Heart left ventricle (tissue), 16 donors: ENCODE measurements at regions not wholly inside any gene's neighbourhood (a gene's known extent, or its start where the extent isn't known, plus 50 kb on each side); places are given as distances from the start of the nearest gene placed in this dataset.
A peak's percentile ranks its signal among the peaks of the same experiment; 100 is the strongest.

ENCODE experiments used
- ATAC-seq, 4 donors: fragments of 200-7000 bp; cut with Tn5 transposase; one replicate each; pipeline ENCODE4 v1.9.1; 2020 to 2022; ENCODE audit warnings: moderate library complexity in 4 of 4, mild to moderate bottlenecking in 3 of 4, moderate number of reproducible peaks in 1 of 4
- DNase-seq, 5 donors: peaks; one replicate each; pipeline ENCODE4 v3.0.0-alpha.2; 2020
- H3K27ac ChIP-seq, 12 donors: fragments of 200-600 bp; sonication (generic) in 4 of 12; one replicate each; pipeline versions ENCODE4 v1.5.0 to v1.8.0; 2016 to 2022; ENCODE audit warnings: mild to moderate bottlenecking in 2 of 12
- H3K27me3 ChIP-seq, 9 donors: fragments of 200-600 bp; sonication (generic) in 2 of 9; one replicate each; pipeline versions ENCODE4 v1.5.1 to v1.8.0; 2016 to 2022; ENCODE audit warnings: mild to moderate bottlenecking in 3 of 9
- H3K36me3 ChIP-seq, 9 donors: fragments of 200-600 bp; sonication (generic) in 2 of 9; one replicate each; pipeline versions ENCODE4 v1.5.0 to v1.8.0; 2018 to 2022; ENCODE audit warnings: mild to moderate bottlenecking in 2 of 9
- H3K4me1 ChIP-seq, 12 donors: fragments of 200-600 bp; sonication (generic) in 4 of 12; one replicate each; pipeline versions ENCODE4 v1.5.0 to v1.8.0; 2016 to 2022; ENCODE audit warnings: mild to moderate bottlenecking in 3 of 12
- H3K4me3 ChIP-seq, 12 donors: fragments of 200-600 bp; sonication (generic) in 4 of 12; one replicate each; pipeline versions ENCODE4 v1.5.0 to v1.8.0; 2017 to 2022; ENCODE audit warnings: mild to moderate bottlenecking in 9 of 12, moderate library complexity in 4 of 12
- H3K9me3 ChIP-seq, 12 donors: fragments of 200-600 bp; sonication (generic) in 4 of 12; one replicate each; pipeline versions ENCODE4 v1.5.0 to v1.8.0; 2016 to 2022; ENCODE audit warnings: mild to moderate bottlenecking in 1 of 12
- CTCF ChIP-seq, 12 donors: fragments of 200-600 bp; sonication (generic) in 4 of 12; IDR thresholded peaks; one replicate each; pipeline versions ENCODE4 v1.5.0 to v1.8.0; 2018 to 2022; ENCODE audit warnings: antibody characterized with exemption in 12 of 12, mild to moderate bottlenecking in 5 of 12
- POLR2A ChIP-seq, 2 donors: fragments of 450-650 bp; IDR thresholded peaks; one replicate each; pipeline ENCODE4 v1.6.1; 2017; ENCODE audit warnings: antibody characterized with exemption in 2 of 2, mild to moderate bottlenecking in 2 of 2, moderate library complexity in 2 of 2
- WGBS, 4 donors: extraction: QIAGEN DNeasy Blood & Tissue Kit in 2 of 4; methylation state at CpG; one replicate each; pipeline versions ENCODE4 v1.1.5 to v1.1.7; 2013 to 2018; 5-methylcytosine and 5-hydroxymethylcytosine counted together
- intact Hi-C, 10 donors: fragments of 100-400 bp; cut with DNase I; formaldehyde crosslinking; loops; one replicate each; pipeline versions ENCODE4 v1.11.1 to v1.14.2; 2022
- donor health status: ischemic (EF 13 %, LVEDD 7.1; RV severe dilation, severe dysfunction).
- donor health status: healthy with polysubstance abuse.
- donor health status: DM: no; HTN: yes; CAD: no.
- donor health status: DM: no; HTN: no; CAD: no.
- donor health status: ischemic (EF 25% LVEDD 6.9; RV normal size, moderate dysfunction).
- donor health status: ischemic (EF 25% LVEDD 5.7; RV mildly dilated, moderate dysfunction).
- donor health status: healthy.
- donor health status: DM: yes; HTN: yes; CAD: no.
- donor health status: ischemic (EF 35%, LVEDD 5.7; RV mildly dilated, moderate dysfunction).
- donor health status: nonischemic (EF 11% LVEDD 7.7; RV severe dilation, severe dysfunction).
- donor health status: DM: yes; HTN: yes; CAD: no.
- donor health status: PGD.
- donor health status: ischemic (EF 29% LVEDD 5.4; RV normal size, mild dysfunction).
- donor health status: nonischemic (EF 23%, LVEDD 6.1; RV moderate dilation, normal function).

GRCh38 chrX:13427441-13428052 lies 107.7 kb upstream of the ATXN3L start:
- intact Hi-C loops, result no loop called here
- Histone ChIP-seq H3K27me3 (peaks cover 0 to 20% (median 0%) of the 10 kb centered on the region in 9 donors), H3K9me3 (peaks cover 0 to 8% (median 0%) of the 10 kb centered on the region in 12 donors), H3K27ac (no peak overlapping the region), H3K36me3 (no peaks in the 10 kb centered on the region), H3K4me3 (no peak overlapping the region), H3K4me1 (peaks cover 0 to 8% (median 4%) of the 10 kb centered on the region in 12 donors)
- 57 to 88% (median 76%) methylated on average over 5 of the region's 5 CpGs for WGBS, 4 donors
- DNase-seq (no peak), ATAC-seq (no peak)
- no peak for TF ChIP-seq CTCF (IDR thresholded peaks at IDR 0.05)
- TF ChIP-seq POLR2A (IDR thresholded peaks at IDR 0.05), result no peak

- peak in 1 of 4 donors; percentile 84 for ATAC-seq
- TF ChIP-seq CTCF (IDR thresholded peaks at IDR 0.05) (no peak), POLR2A (IDR thresholded peaks at IDR 0.05) (no peak)
- Histone ChIP-seq H3K27me3 (peaks cover 0 to 11% (median 0%) of the 10 kb centered on the region in 9 donors), H3K4me1 (no peaks in the 10 kb centered on the region), H3K9me3 (peaks cover 0 to 6% (median 0%) of the 10 kb centered on the region in 12 donors), H3K27ac (peak overlapping the region in 2 of 12 donors; percentile 29 to 61), H3K4me3 (no peak overlapping the region), H3K36me3 (no peaks in the 10 kb centered on the region)
- intact Hi-C loops, result no loop called here
- no peak for DNase-seq
- WGBS, 4 donors, result 81 to 93% (median 86%) methylated on average over 4 of the region's 4 CpGs
These were observed 100.8 kb upstream of the ATXN3L start for GRCh38 chrX:13420545-13421183.

- intact Hi-C loops, result no loop called here
- H3K4me1 ChIP-seq, result no peaks in the 10 kb centered on the region
- H3K27ac ChIP-seq, result peak overlapping the region in 1 of 12 donors; percentile 29
- DNase-seq (no peak), ATAC-seq (no peak)
- H3K4me3 ChIP-seq, result no peak overlapping the region
- 88 to 97% (median 93%) methylated on average over 9 of the region's 9 CpGs for WGBS, 4 donors
- no peaks in the 10 kb centered on the region for H3K9me3 ChIP-seq
- H3K36me3 ChIP-seq, result no peaks in the 10 kb centered on the region
- TF ChIP-seq CTCF (IDR thresholded peaks at IDR 0.05), result no peak
- no peak for TF ChIP-seq POLR2A (IDR thresholded peaks at IDR 0.05)
- H3K27me3 ChIP-seq, result peaks cover 0 to 11% (median 0%) of the 10 kb centered on the region in 9 donors
These were observed 100.1 kb upstream of the ATXN3L start for GRCh38 chrX:13419918-13420317.

GRCh38 chrX:13419276-13419675 lies 99.4 kb upstream of the ATXN3L start:
- intact Hi-C loops, result no loop called here
- 82 to 94% (median 87%) methylated on average over 9 of the region's 9 CpGs for WGBS, 4 donors
- Histone ChIP-seq H3K27ac (no peak overlapping the region), H3K36me3 (no peaks in the 10 kb centered on the region), H3K4me3 (no peak overlapping the region), H3K4me1 (no peaks in the 10 kb centered on the region), H3K9me3 (no peaks in the 10 kb centered on the region), H3K27me3 (peaks cover 0 to 11% (median 0%) of the 10 kb centered on the region in 9 donors)
- ATAC-seq (no peak), DNase-seq (no peak)
- TF ChIP-seq POLR2A (IDR thresholded peaks at IDR 0.05) (no peak), CTCF (IDR thresholded peaks at IDR 0.05) (no peak)
